Brain microvascular endothelial cell (primary cell): ENCODE measurements at regions not wholly inside any gene's neighbourhood (a gene's known extent, or its start where the extent isn't known, plus 50 kb on each side); places are given as distances from the start of the nearest gene placed in this dataset.

Experiments
- DNase-seq: peaks from one replicate; pipeline ENCODE4 v3.0.0-alpha.2; 2020
- H3K27ac ChIP-seq: fragments of 250-450 bp; sonication (Bioruptor Pico); 2 replicates; pipeline ENCODE4 v1.5.1; 2020; ENCODE audit warnings: mild to moderate bottlenecking, moderate library complexity
- H3K27me3 ChIP-seq: fragments of 250-450 bp; sonication (Bioruptor Pico); replicated peaks from 2 replicates; pipeline ENCODE4 v1.5.1; 2020; ENCODE audit warnings: mild to moderate bottlenecking
- H3K36me3 ChIP-seq: fragments of 250-450 bp; sonication (Bioruptor Pico); replicated peaks from 2 replicates; pipeline ENCODE4 v1.5.1; 2020; ENCODE audit warnings: mild to moderate bottlenecking
- H3K4me3 ChIP-seq: 2 replicates; pipeline ENCODE4 v1.5.1; 2011; ENCODE audit warnings: low read depth, mild to moderate bottlenecking, control low read depth, low read length, moderate library complexity
- in situ Hi-C: cut with HindIII; loops from 2 replicates; pipeline ENCODE4 v1.10.0; 2017; ENCODE audit warnings: low sequenced_read_pairs, low pct_ligation_motif_present
- TF ChIP-seq, protein P1 (sequence below): IDR thresholded peaks from 2 replicates; pipeline ENCODE4 v1.5.1; 2011; ENCODE audit warnings: low read depth, mild to moderate bottlenecking, moderate library complexity, low read length, control low read depth, inconsistent platforms; ENCODE audit errors: missing control alignments

DNA sequence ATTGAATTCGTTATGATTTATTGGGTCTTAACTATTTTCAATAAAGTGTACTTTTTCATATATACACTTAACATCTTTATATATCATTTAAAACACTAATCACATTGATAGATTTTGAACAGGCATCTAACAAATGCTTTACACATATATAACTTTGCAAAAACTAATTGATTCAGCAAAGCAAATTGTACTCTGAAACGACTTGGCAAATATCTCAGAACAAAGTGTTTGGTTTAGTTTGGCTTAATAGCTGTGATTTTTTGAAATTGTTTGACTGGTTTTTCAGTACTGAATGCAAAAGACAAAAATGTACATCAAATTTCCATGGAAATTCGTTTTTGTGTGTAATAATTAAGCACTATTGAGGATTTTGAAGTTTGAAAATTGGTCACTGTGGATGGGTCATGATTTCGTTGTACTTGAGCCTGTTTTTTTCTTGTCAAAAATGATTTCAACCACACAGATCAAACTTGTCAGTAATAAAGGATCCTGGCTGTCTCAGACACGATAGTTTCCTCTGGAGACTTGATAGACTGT, 125.3 kb upstream of the SLC25A13 start:
- TF ChIP-seq, protein P1, sequence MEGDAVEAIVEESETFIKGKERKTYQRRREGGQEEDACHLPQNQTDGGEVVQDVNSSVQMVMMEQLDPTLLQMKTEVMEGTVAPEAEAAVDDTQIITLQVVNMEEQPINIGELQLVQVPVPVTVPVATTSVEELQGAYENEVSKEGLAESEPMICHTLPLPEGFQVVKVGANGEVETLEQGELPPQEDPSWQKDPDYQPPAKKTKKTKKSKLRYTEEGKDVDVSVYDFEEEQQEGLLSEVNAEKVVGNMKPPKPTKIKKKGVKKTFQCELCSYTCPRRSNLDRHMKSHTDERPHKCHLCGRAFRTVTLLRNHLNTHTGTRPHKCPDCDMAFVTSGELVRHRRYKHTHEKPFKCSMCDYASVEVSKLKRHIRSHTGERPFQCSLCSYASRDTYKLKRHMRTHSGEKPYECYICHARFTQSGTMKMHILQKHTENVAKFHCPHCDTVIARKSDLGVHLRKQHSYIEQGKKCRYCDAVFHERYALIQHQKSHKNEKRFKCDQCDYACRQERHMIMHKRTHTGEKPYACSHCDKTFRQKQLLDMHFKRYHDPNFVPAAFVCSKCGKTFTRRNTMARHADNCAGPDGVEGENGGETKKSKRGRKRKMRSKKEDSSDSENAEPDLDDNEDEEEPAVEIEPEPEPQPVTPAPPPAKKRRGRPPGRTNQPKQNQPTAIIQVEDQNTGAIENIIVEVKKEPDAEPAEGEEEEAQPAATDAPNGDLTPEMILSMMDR, result no peak

DNA sequence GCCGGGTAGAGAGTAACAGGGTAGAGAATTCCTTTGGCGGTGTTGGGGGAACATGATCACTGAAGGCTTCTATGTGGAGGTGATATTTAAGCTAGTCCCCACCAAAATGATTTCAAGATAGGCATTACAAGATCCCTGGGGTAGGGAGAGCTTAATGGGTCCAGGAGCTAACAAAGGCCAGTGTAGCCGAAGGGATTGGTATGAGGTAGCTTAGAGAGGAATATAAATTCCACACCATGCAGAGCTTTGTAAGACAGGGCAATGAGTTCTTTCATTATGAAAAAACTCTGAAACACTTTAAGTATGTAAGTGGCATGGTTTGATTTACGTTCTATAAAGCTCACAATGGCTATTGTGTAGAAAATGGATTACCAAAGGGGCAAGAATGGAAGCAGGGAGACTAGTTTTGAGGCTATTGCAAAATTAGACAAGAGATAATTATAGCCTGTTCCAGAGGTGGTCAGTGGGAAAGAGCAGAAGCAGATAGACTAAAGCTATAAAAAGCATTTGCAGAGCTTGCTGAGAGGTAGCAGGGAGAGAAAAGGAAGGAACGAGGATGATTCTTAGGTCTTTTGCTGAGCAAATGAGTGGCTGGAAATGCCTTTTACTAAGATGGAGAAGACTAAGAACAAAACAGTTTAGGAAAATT, 119.7 kb upstream of the SLC25A13 start:
- Histone ChIP-seq H3K4me3 (no peak overlapping the region), H3K36me3 (no peaks in the 10 kb centered on the region), H3K27ac (no peak overlapping the region), H3K27me3 (no peaks in the 10 kb centered on the region)
- in situ Hi-C loops, result no loop called here
- no peak for DNase-seq
- TF ChIP-seq, protein P1, result no peak

More for the DNA sequence above, 125.3 kb upstream of the SLC25A13 start:
- Histone ChIP-seq H3K27me3 (no peaks in the 10 kb centered on the region), H3K4me3 (no peak overlapping the region), H3K36me3 (no peaks in the 10 kb centered on the region), H3K27ac (no peak overlapping the region)
- in situ Hi-C loops, result no loop called here
- no peak for DNase-seq

DNA sequence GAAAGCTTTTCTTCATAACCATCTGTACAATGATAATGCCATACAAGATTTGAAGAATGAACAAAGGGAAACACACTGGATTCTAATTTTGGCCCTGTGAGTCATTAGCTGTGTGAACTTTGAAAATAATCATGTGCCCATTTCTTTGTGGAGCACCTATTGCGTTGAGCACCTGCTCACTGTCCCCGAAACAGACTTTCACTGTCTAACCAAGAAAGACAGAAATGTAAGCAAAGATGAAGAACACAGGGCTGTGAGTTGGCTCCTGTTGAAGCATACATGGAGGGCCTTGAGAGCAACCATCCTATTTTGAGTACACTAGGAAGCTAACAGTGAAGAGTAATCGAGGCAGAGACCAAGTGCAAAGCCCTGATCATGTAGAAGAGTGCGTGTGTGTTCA, 118.4 kb upstream of the SLC25A13 start:
- in situ Hi-C loops, result no loop called here
- no peak for DNase-seq
- Histone ChIP-seq H3K27ac (no peak overlapping the region), H3K36me3 (no peaks in the 10 kb centered on the region), H3K4me3 (no peak overlapping the region), H3K27me3 (no peaks in the 10 kb centered on the region)
- TF ChIP-seq, protein P1, result no peak

DNA sequence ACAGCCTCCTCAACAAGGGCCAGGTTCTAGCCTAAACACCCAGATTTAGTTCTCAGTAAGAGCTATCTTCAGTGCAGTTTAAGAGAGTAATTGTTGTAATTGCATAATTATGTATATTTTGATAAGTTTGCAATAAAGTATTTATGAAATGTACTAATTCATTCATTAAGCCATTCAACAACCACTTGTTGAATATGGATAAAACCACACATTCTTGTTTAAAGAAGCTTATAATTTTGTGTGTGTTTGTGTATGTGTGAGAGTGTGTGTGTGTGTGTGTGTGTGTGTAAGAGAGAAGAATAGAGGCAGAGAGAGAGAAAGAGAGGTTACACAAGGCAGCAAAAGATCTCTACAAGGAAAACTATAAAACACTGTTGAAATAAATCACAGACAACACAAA, 115.0 kb upstream of the SLC25A13 start:
- DNase-seq, result no peak
- Histone ChIP-seq H3K36me3 (no peaks in the 10 kb centered on the region), H3K27me3 (no peaks in the 10 kb centered on the region), H3K27ac (no peak overlapping the region), H3K4me3 (no peak overlapping the region)
- in situ Hi-C loops, result no loop called here
- TF ChIP-seq, protein P1, result no peak

DNA sequence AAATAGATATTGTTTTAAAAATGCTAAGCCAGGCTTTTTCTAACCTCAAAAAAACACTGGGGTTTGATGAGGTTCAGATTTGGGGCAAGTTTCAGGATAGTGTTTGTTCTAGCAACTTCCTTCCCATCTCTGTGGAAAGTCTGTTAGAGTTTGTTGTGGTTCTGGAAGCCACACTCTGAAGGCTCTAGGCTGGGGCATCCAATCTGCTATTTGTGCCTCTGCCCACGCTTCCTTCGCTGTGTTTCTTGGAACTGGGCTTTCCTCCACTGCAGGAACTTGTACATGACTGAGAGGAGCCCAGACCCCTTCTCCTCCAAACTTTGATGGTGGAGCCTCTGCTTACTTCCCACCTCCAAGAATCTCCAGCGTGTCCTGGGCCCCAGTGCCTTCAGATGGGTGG, 108.5 kb upstream of the SLC25A13 start:
- Histone ChIP-seq H3K27me3 (no peaks in the 10 kb centered on the region), H3K4me3 (no peak overlapping the region), H3K36me3 (no peaks in the 10 kb centered on the region), H3K27ac (no peak overlapping the region)
- TF ChIP-seq, protein P1, result no peak
- in situ Hi-C loops, result no loop called here
- no peak for DNase-seq

DNA sequence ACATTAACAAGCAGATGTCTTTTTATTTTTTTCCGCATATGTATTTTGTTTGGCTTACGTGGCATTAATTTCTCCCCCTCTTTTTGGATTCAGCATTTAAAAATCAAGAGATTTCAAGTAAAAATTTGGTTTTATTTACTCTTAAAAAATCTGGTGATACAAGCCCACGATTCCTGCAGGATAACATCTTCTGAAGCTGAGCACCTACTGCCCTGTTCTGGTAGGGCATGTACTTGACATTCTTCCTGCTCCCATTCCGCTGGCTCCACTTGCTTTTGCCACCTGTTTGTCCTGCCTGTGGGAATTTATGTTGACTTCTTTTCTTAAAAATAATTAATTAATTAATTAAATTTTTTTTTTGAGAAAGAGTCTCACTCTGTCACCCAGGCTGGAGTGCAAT, 105.2 kb upstream of the SLC25A13 start:
- in situ Hi-C loops, result no loop called here
- DNase-seq, result no peak
- Histone ChIP-seq H3K36me3 (no peaks in the 10 kb centered on the region), H3K27ac (no peak overlapping the region), H3K27me3 (no peaks in the 10 kb centered on the region), H3K4me3 (no peak overlapping the region)
- TF ChIP-seq, protein P1, result no peak
